ENCODE measurements at regions not wholly inside any gene's neighbourhood (a gene's known extent, or its start where the extent isn't known, plus 50 kb on each side); places are given as distances from the start of the nearest gene placed in this dataset.

GRCh38 chr9:111263116-111263515, 66.9 kb downstream of the OR2K2 start:
- TF ChIP-seq CTCF (IDR thresholded peaks at IDR 0.05; ENCODE audit: low read depth, low read length) (no peak), EZH2phosphoT487 (IDR thresholded peaks at IDR 0.05; ENCODE audit: low read depth) (no peak)

All from OCI-LY3 (cell line).